ENCODE measurements at regions not wholly inside any gene's neighbourhood (a gene's known extent, or its start where the extent isn't known, plus 50 kb on each side); places are given as distances from the start of the nearest gene placed in this dataset.

- H3K9me3 ChIP-seq (ENCODE audit: control insufficient read depth, insufficient read depth, low read length), result no peaks in the 10 kb centered on the region
- no peak overlapping the region for H3K27ac ChIP-seq (ENCODE audit: low read length)
- no peaks in the 10 kb centered on the region for H3K4me1 ChIP-seq (ENCODE audit: control insufficient read depth, insufficient read depth, low read length)
- no peaks in the 10 kb centered on the region for H3K27me3 ChIP-seq (ENCODE audit: control insufficient read depth, insufficient read depth, low read length)
- DNase-seq (ENCODE audit: low read depth, low spot score), result no peak
- no CpG with 5 or more reads among the region's 6 CpGs for WGBS (ENCODE audit: insufficient coverage, insufficient read length)
- no peak overlapping the region for H3K4me3 ChIP-seq (ENCODE audit: low read length)
- H3K36me3 ChIP-seq (ENCODE audit: control insufficient read depth, insufficient read depth, low read length), result no peaks in the 10 kb centered on the region
Measured at GRCh38 chr6:85383042-85383441, 66.8 kb upstream of the NT5E start.

GRCh38 chr6:85382541-85382940 is 67.3 kb upstream of the NT5E start:
- DNase-seq (ENCODE audit: low read depth, low spot score), result no peak
- H3K4me3 ChIP-seq (ENCODE audit: low read length), result no peak overlapping the region
- WGBS (ENCODE audit: insufficient coverage, insufficient read length), result no CpG with 5 or more reads among the region's 5 CpGs
- no peak overlapping the region for H3K27ac ChIP-seq (ENCODE audit: low read length)
- no peaks in the 10 kb centered on the region for H3K4me1 ChIP-seq (ENCODE audit: control insufficient read depth, insufficient read depth, low read length)
- no peaks in the 10 kb centered on the region for H3K27me3 ChIP-seq (ENCODE audit: control insufficient read depth, insufficient read depth, low read length)
- no peaks in the 10 kb centered on the region for H3K36me3 ChIP-seq (ENCODE audit: control insufficient read depth, insufficient read depth, low read length)
- H3K9me3 ChIP-seq (ENCODE audit: control insufficient read depth, insufficient read depth, low read length), result no peaks in the 10 kb centered on the region

GRCh38 chr6:85372915-85373270 is 77.0 kb upstream of the NT5E start:
- Histone ChIP-seq H3K4me1 (ENCODE audit: control insufficient read depth, insufficient read depth, low read length) (no peaks in the 10 kb centered on the region), H3K36me3 (ENCODE audit: control insufficient read depth, insufficient read depth, low read length) (no peaks in the 10 kb centered on the region), H3K27ac (ENCODE audit: low read length) (no peak overlapping the region), H3K27me3 (ENCODE audit: control insufficient read depth, insufficient read depth, low read length) (no peaks in the 10 kb centered on the region), H3K4me3 (ENCODE audit: low read length) (no peak overlapping the region), H3K9me3 (ENCODE audit: control insufficient read depth, insufficient read depth, low read length) (no peaks in the 10 kb centered on the region)
- no CpG with 5 or more reads among the region's 2 CpGs for WGBS (ENCODE audit: insufficient coverage, insufficient read length)
- no peak for DNase-seq (ENCODE audit: low read depth, low spot score)

- WGBS (ENCODE audit: insufficient coverage, insufficient read length), result no CpG with 5 or more reads among the region's 9 CpGs
Measured at GRCh38 chr6:85372188-85372914, 77.5 kb upstream of the NT5E start.

GRCh38 chr6:85368631-85369030 is 81.3 kb upstream of the NT5E start:
- Histone ChIP-seq H3K9me3 (ENCODE audit: control insufficient read depth, insufficient read depth, low read length) (no peaks in the 10 kb centered on the region), H3K4me1 (ENCODE audit: control insufficient read depth, insufficient read depth, low read length) (no peaks in the 10 kb centered on the region), H3K4me3 (ENCODE audit: low read length) (no peak overlapping the region), H3K36me3 (ENCODE audit: control insufficient read depth, insufficient read depth, low read length) (no peaks in the 10 kb centered on the region), H3K27me3 (ENCODE audit: control insufficient read depth, insufficient read depth, low read length) (no peaks in the 10 kb centered on the region), H3K27ac (ENCODE audit: low read length) (no peak overlapping the region)
- no peak for DNase-seq (ENCODE audit: low read depth, low spot score)
- no CpG with 5 or more reads among the region's 5 CpGs for WGBS (ENCODE audit: insufficient coverage, insufficient read length)

More at GRCh38 chr6:85372188-85372914, 77.5 kb upstream of the NT5E start:
- DNase-seq (ENCODE audit: low read depth, low spot score), result no peak
- no peaks in the 10 kb centered on the region for H3K9me3 ChIP-seq (ENCODE audit: control insufficient read depth, insufficient read depth, low read length)
- no peak overlapping the region for H3K4me3 ChIP-seq (ENCODE audit: low read length)
- H3K27ac ChIP-seq (ENCODE audit: low read length), result no peak overlapping the region
- no peaks in the 10 kb centered on the region for H3K4me1 ChIP-seq (ENCODE audit: control insufficient read depth, insufficient read depth, low read length)
- no peaks in the 10 kb centered on the region for H3K36me3 ChIP-seq (ENCODE audit: control insufficient read depth, insufficient read depth, low read length)
- H3K27me3 ChIP-seq (ENCODE audit: control insufficient read depth, insufficient read depth, low read length), result no peaks in the 10 kb centered on the region

GRCh38 chr6:85364344-85364743 is 85.5 kb upstream of the NT5E start:
- H3K9me3 ChIP-seq (ENCODE audit: control insufficient read depth, insufficient read depth, low read length), result no peaks in the 10 kb centered on the region; the same call in 1 of the 2 replicates
- H3K4me3 ChIP-seq (ENCODE audit: low read length), result no peak overlapping the region
- H3K27me3 ChIP-seq (ENCODE audit: control insufficient read depth, insufficient read depth, low read length), result no peaks in the 10 kb centered on the region
- no CpG with 5 or more reads among the region's 2 CpGs for WGBS (ENCODE audit: insufficient coverage, insufficient read length)
- H3K27ac ChIP-seq (ENCODE audit: low read length), result no peak overlapping the region
- no peaks in the 10 kb centered on the region for H3K4me1 ChIP-seq (ENCODE audit: control insufficient read depth, insufficient read depth, low read length)
- DNase-seq (ENCODE audit: low read depth, low spot score), result no peak
- H3K36me3 ChIP-seq (ENCODE audit: control insufficient read depth, insufficient read depth, low read length), result no peaks in the 10 kb centered on the region

- H3K27me3 ChIP-seq (ENCODE audit: control insufficient read depth, insufficient read depth, low read length), result no peaks in the 10 kb centered on the region
- no peak for DNase-seq (ENCODE audit: low read depth, low spot score)
- no peaks in the 10 kb centered on the region for H3K4me1 ChIP-seq (ENCODE audit: control insufficient read depth, insufficient read depth, low read length)
- no CpG with 5 or more reads among the region's 2 CpGs for WGBS (ENCODE audit: insufficient coverage, insufficient read length)
- H3K9me3 ChIP-seq (ENCODE audit: control insufficient read depth, insufficient read depth, low read length), result no peaks in the 10 kb centered on the region; the same call in 1 of the 2 replicates
- H3K4me3 ChIP-seq (ENCODE audit: low read length), result no peak overlapping the region
- H3K27ac ChIP-seq (ENCODE audit: low read length), result no peak overlapping the region
- H3K36me3 ChIP-seq (ENCODE audit: control insufficient read depth, insufficient read depth, low read length), result no peaks in the 10 kb centered on the region
Measured at GRCh38 chr6:85363870-85364269, 86.0 kb upstream of the NT5E start.

- WGBS (ENCODE audit: insufficient coverage, insufficient read length), result no CpG with 5 or more reads among the region's 2 CpGs
- Histone ChIP-seq H3K9me3 (ENCODE audit: control insufficient read depth, insufficient read depth, low read length) (no peaks in the 10 kb centered on the region; the same call in 1 of the 2 replicates), H3K36me3 (ENCODE audit: control insufficient read depth, insufficient read depth, low read length) (no peaks in the 10 kb centered on the region), H3K27ac (ENCODE audit: low read length) (no peak overlapping the region), H3K27me3 (ENCODE audit: control insufficient read depth, insufficient read depth, low read length) (no peaks in the 10 kb centered on the region), H3K4me1 (ENCODE audit: control insufficient read depth, insufficient read depth, low read length) (no peaks in the 10 kb centered on the region), H3K4me3 (ENCODE audit: low read length) (no peak overlapping the region)
- no peak for DNase-seq (ENCODE audit: low read depth, low spot score)
Measured at GRCh38 chr6:85362652-85363310, 87.1 kb upstream of the NT5E start.

GRCh38 chr6:85361643-85362014 is 88.3 kb upstream of the NT5E start:
- Histone ChIP-seq H3K4me3 (ENCODE audit: low read length) (no peak overlapping the region), H3K36me3 (ENCODE audit: control insufficient read depth, insufficient read depth, low read length) (no peaks in the 10 kb centered on the region), H3K27ac (ENCODE audit: low read length) (no peak overlapping the region), H3K27me3 (ENCODE audit: control insufficient read depth, insufficient read depth, low read length) (no peaks in the 10 kb centered on the region), H3K9me3 (ENCODE audit: control insufficient read depth, insufficient read depth, low read length) (no peaks in the 10 kb centered on the region; the same call in 1 of the 2 replicates), H3K4me1 (ENCODE audit: control insufficient read depth, insufficient read depth, low read length) (no peaks in the 10 kb centered on the region)
- no peak for DNase-seq (ENCODE audit: low read depth, low spot score)
- no CpG with 5 or more reads among the region's 2 CpGs for WGBS (ENCODE audit: insufficient coverage, insufficient read length)

- no peaks in the 10 kb centered on the region for H3K27me3 ChIP-seq (ENCODE audit: control insufficient read depth, insufficient read depth, low read length)
- H3K36me3 ChIP-seq (ENCODE audit: control insufficient read depth, insufficient read depth, low read length), result no peaks in the 10 kb centered on the region
- no peak overlapping the region for H3K27ac ChIP-seq (ENCODE audit: low read length)
- H3K4me3 ChIP-seq (ENCODE audit: low read length), result no peak overlapping the region
- H3K9me3 ChIP-seq (ENCODE audit: control insufficient read depth, insufficient read depth, low read length), result no peaks in the 10 kb centered on the region; the same call in 1 of the 2 replicates
- no peaks in the 10 kb centered on the region for H3K4me1 ChIP-seq (ENCODE audit: control insufficient read depth, insufficient read depth, low read length)
- DNase-seq (ENCODE audit: low read depth, low spot score), result no peak
- WGBS (ENCODE audit: insufficient coverage, insufficient read length), result no CpG with 5 or more reads among the region's 1 CpG
Measured at GRCh38 chr6:85360794-85361642, 88.9 kb upstream of the NT5E start.

All from iPS DF 6.9 (cell line).